ENCODE measurements at regions not wholly inside any gene's neighbourhood (a gene's known extent, or its start where the extent isn't known, plus 50 kb on each side); places are given as distances from the start of the nearest gene placed in this dataset.

GRCh38 chr3:109887293-109887692 lies 549.9 kb upstream of the DPPA4 start:
- TF ChIP-seq CTCF (IDR thresholded peaks at IDR 0.05; ENCODE audit: insufficient read depth, low read depth, low read length, missing control alignments) = no peak
- no peak for DNase-seq (ENCODE audit: low read depth)
- H3K4me3 ChIP-seq (ENCODE audit: low read length) = no peak overlapping the region

DNA sequence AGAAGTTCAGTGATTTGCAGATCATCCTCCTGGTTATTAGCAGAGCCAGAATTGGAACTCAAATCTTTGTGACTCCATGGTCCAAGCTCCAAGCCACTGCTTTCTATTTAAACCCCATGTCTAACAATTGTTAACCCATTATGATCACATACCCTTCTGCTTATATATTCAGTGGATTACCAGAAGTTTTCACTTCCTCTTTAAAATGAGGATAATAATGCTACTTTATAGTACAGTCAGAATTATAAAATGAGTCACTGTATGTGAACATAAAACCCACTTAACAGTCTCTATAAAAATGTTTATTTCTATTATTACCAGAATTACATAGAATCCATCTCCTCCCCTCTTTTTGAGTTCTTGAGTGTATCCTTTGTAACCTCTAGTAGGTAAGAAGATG lies 550.7 kb upstream of the DPPA4 start:
- H3K4me3 ChIP-seq (ENCODE audit: low read length) = no peak overlapping the region
- no peak for DNase-seq (ENCODE audit: low read depth)
- TF ChIP-seq CTCF (IDR thresholded peaks at IDR 0.05; ENCODE audit: insufficient read depth, low read depth, low read length, missing control alignments) = no peak

DNA sequence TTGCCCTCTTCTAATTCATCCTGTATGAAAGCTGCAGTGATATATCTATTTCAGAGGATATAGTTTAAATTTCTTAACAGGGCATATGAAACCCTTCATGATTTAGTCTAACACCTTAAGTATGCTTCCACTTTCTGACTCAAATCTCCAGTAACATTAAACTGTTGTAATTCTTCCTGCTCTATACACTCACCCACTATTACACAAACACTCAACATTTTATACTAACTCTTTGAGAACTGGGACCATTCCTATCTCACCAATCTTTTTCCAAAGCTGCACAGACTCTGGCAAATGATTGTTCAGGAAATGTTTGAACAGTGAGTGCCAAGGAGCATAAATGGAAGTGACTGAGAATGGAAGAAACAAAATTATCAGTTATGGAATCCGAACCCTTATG lies 560.4 kb upstream of the DPPA4 start:
- H3K4me3 ChIP-seq (ENCODE audit: low read length) = no peak overlapping the region
- DNase-seq (ENCODE audit: low read depth) = peak; percentile 2
- TF ChIP-seq CTCF (IDR thresholded peaks at IDR 0.05; ENCODE audit: insufficient read depth, low read depth, low read length, missing control alignments) = no peak

GRCh38 chr3:109899925-109900324 lies 562.6 kb upstream of the DPPA4 start:
- no peak overlapping the region for H3K4me3 ChIP-seq (ENCODE audit: low read length)
- no peak for DNase-seq (ENCODE audit: low read depth)
- TF ChIP-seq CTCF (IDR thresholded peaks at IDR 0.05; ENCODE audit: insufficient read depth, low read depth, low read length, missing control alignments) = no peak

GRCh38 chr3:109900783-109901182 lies 563.4 kb upstream of the DPPA4 start:
- peak; percentile 41 for DNase-seq (ENCODE audit: low read depth)
- no peak for TF ChIP-seq CTCF (IDR thresholded peaks at IDR 0.05; ENCODE audit: insufficient read depth, low read depth, low read length, missing control alignments)
- H3K4me3 ChIP-seq (ENCODE audit: low read length) = no peak overlapping the region

- no peak for TF ChIP-seq CTCF (IDR thresholded peaks at IDR 0.05; ENCODE audit: insufficient read depth, low read depth, low read length, missing control alignments)
- H3K4me3 ChIP-seq (ENCODE audit: low read length) = no peak overlapping the region
- DNase-seq (ENCODE audit: low read depth) = no peak
These were observed 565.2 kb upstream of the DPPA4 start for GRCh38 chr3:109902549-109902948.

- DNase-seq (ENCODE audit: low read depth) = peak; percentile 27
- TF ChIP-seq CTCF (IDR thresholded peaks at IDR 0.05; ENCODE audit: insufficient read depth, low read depth, low read length, missing control alignments) = peak; percentile 51
These were observed 565.8 kb upstream of the DPPA4 start for GRCh38 chr3:109903100-109903499.

More at GRCh38 chr3:109903100-109903499, 565.8 kb upstream of the DPPA4 start:
- H3K4me3 ChIP-seq (ENCODE audit: low read length) = no peak overlapping the region

Data from epithelial cell of esophagus (primary cell).